AML-193 (cell line): ENCODE measurements at regions not wholly inside any gene's neighbourhood (a gene's known extent, or its start where the extent isn't known, plus 50 kb on each side); places are given as distances from the start of the nearest gene placed in this dataset.
"Not testable (repeated sequence)": the region's sequence is repeated elsewhere in the genome, so short reads cannot be mapped to it uniquely, and the experiment has no call there.

Experiments
- DNase-seq, 2 experiments: peaks; one replicate each; lab custom pipeline; 2025; lab: John Stamatoyannopoulos, UW

DNA sequence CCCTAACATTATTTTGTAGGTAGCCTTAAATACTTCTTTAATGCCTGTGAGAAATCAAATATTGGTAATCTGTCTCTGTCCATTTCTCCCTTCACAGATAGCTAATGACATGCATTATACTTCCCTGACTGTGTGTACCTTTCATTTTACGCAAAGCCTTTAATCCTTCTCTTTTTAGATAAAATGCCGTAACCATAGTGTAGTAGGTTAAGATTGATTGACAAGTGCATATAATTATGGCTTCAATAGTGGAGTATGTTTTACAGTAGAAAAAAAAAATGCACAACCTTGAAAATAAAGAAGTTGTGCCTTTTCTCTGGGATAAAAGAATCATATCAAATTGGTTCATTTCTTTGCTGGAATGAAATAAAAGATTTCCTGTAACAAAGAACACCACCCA lies 559.6 kb upstream of the GRAMD2B start:
- DNase-seq, result no peak

DNA sequence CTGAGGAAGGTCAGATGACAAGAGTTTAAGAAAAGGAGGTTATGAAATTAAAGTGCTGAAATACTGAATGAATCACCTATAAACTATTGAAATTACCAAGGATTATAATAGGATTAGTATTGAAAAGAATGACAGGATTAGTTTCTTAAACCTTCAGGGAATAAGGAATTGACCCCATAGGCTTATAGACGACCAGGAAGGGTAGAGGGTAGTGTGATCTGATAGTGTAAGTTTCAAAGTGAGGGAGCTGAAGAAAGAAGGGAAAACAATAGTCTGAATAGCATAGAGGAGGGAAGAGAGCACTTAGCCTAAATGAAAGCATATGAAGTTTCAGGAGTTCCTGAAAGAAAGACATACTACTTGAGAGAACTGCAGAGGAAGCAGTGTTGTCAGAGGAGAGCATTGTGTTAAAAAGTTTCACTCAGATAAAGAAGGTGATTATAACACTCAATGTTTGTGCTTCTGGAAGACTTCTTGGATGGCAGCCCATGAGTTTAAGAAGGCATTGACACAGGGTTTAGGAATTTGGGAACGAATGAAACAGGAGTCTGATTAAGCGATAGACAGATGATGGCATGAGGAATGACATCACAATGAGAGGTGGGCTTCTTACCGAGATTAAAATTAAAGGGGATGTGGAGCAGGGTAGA lies 557.9 kb upstream of the GRAMD2B start:
- no peak for DNase-seq

DNA sequence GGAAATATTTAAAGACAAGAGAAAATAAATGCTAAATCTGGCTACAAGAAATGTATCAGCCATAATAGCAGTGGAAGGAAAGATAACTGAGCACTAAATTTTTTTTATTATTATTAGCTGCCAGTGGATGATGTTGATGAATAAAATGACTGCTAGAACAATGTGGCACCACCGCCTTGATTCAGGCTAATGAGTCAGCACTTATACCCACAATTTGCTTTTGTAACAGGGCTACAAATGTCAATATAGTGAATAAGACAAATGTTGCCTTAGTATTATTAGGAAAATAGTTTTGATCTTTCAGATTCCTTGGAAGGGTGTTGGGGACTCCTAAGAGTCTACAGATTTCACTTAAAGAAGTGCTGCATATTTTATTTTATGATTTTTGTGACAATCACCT lies 555.2 kb upstream of the GRAMD2B start:
- DNase-seq, result no peak

DNA sequence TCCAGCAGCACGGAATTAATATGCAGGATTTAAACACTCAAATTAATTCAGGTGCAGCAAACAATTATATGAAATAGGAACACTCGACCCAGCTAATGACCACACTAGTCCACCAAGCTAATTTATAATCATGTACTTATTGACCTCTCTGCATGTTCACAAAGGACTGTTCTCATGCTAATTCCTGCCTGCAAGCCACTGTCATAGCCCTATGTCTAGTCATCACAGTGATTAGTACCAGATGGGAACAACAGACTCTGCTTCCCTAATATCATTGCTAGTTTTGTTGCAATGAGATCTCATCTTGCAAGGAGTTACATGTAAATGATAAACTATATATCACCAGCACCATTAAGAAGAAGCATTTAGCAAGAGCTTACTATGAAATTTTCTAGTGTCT lies 553.0 kb upstream of the GRAMD2B start:
- no peak for DNase-seq

DNA sequence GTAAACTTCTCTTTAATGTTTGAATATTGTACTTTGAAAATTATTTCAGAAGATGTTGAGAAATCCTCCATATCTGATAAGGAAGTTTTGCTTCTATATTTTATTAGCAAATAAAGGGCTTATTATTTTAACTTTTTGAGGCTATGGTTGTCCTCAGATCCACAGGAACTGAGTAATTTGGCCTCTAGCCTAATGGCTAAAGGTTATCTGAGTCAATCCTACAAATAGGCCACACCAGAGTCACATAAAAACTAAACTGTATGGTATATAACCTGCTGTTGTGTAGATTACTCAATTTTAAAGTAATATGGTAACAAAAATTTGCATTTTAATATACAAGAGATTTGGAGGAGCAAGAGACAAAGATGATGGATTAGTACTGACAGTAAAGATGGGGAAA lies 549.2 kb upstream of the GRAMD2B start:
- no peak for DNase-seq

GRCh38 chr5:125874717-125875116 lies 548.5 kb upstream of the GRAMD2B start:
- no peak for DNase-seq

DNA sequence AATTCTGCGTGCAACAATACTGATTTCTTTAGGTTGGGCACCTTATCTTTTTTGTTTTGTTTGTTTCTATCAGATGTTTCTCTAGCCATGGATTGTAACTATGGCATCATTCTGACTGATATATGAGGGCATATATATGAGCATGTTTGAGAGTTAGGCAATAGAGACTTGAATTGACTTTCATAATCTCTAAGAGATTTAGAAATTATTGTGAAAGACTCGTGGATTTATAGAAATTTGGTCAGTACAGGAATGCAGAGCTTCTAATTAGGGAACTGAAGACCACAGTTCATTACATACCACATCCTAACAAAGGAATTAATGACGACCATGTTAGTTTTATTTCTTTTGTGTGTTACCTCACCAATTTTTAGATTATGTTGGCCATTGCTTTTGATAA lies 546.0 kb upstream of the GRAMD2B start:
- DNase-seq, result no peak

DNA sequence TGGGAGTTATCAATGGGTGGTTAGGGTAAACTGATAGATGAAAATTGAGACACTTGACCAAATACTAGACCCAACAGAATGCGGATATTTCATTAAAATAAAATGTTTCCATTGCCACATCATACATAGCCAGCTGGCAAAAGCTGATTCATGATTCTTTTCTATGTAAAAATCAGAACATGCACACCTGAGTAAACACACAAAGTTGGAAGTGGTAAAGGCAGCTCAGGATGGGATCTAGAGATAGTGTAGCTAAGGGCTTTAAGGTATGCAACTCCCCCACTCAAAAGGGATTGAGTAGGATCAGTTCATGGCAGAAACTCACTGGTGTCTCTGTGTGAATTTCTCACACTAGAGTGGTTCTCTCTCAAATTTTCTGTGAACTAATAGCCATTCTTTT lies 541.1 kb upstream of the GRAMD2B start:
- no peak for DNase-seq

- no peak for DNase-seq
These were observed 540.0 kb upstream of the GRAMD2B start for GRCh38 chr5:125883223-125883622.

- no peak for DNase-seq
These were observed 534.9 kb upstream of the GRAMD2B start for GRCh38 chr5:125888358-125888757.

GRCh38 chr5:125890511-125890931 lies 532.7 kb upstream of the GRAMD2B start:
- no peak for DNase-seq

DNA sequence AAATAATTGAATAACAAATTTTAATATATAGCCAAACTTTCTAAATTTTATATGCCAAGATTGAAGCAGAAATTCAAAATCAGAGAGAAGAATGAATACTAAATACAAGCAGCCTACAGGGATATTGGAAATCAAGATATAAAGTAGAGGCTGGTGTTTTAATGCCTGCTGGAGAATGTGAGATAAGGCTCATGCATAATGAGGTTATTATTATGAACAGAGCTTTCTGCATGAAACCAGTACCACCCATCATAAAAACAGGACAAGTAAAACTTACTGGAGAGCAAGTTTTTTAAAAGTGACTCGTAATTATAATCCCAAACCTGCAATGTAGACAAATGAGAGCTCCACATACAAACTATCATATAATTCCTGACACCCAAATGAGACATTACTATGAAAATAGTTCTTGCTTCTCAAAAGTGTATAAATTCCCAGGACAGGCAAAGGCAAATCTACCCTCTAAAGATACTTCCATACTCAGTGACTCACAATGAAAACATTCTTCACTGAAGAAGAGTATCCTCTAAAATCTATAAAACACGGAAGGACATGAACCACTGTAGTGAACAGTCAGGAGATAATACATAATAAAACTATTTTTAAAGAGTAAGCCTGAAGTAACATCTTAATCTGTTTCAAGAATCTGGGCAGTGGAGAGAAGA lies 532.0 kb upstream of the GRAMD2B start:
- no peak for DNase-seq

- no peak for DNase-seq
These were observed 528.8 kb upstream of the GRAMD2B start for GRCh38 chr5:125894383-125894782.

GRCh38 chr5:125896368-125896767 lies 526.8 kb upstream of the GRAMD2B start:
- no peak for DNase-seq

- DNase-seq, result no peak
These were observed 526.1 kb upstream of the GRAMD2B start for GRCh38 chr5:125897089-125897488.

GRCh38 chr5:125898851-125899405 lies 524.3 kb upstream of the GRAMD2B start:
- DNase-seq, result no peak

DNA sequence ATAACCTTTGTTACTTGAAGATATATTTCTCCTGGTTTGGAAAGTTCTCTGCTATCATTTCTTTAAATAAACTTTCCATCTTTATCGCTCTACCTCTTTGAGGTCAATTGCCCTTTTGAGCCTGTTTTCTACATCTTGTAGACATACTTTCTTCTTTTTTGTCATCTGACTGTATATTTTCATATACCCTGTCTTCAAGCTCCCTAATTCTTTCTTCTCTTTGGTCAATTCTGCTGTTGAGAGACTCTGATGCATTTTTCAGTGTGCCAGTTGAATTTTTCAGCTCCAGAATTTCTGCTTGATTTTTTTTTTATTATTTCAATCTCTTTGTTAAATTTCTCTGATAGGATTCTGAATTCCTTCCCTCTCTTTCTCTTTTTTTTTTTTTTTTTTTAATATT lies 511.2 kb upstream of the GRAMD2B start:
- no peak for DNase-seq

GRCh38 chr5:125913200-125913599 lies 510.0 kb upstream of the GRAMD2B start:
- DNase-seq, result no peak

- DNase-seq, result no peak
These were observed 508.7 kb upstream of the GRAMD2B start for GRCh38 chr5:125914471-125914870.

DNA sequence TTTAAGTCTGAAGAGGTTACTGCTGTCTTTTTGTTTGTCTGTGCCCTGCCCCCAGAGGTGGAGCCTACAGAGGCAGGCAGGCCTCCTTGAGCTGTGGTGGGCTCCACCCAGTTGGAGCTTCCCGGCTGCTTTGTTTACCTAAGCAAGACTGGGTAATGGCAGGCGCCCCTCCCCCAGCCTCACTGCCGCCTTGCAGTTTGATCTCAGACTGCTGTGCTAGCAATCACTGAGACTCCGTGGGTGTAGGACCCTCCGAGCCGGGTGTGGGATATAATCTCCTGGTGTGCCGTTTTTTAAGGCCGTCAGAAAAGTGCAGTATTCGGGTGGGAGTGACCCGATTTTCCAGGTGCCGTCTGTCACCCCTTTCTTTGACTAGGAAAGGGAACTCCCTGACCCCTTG lies 499.3 kb upstream of the GRAMD2B start:
- not testable (repeated sequence) for DNase-seq

- DNase-seq, result no peak
These were observed 497.0 kb upstream of the GRAMD2B start for GRCh38 chr5:125926172-125926571.

DNA sequence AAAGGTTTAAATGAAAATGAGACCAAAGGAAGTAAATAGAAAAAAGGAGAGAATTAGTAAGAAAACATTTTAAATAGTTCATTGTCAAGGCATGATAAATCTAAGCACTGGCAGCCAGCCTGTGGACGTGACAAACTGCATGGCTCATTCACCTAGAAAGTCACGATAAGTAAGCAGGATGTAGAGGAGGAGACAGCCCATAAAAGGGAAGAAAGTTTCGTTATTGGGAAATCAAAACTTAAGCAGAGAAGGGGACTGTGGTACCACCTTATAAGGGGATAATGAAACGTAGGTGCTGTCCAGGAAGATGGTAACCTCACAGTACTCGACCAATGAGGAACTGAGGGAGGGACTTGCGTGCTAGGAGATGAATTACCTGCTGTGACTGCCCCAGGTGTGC lies 494.5 kb upstream of the GRAMD2B start:
- no peak for DNase-seq

GRCh38 chr5:125950012-125950615 lies 473.1 kb upstream of the GRAMD2B start:
- DNase-seq, result no peak
